Upper lobe of left lung (tissue), 4 donors: ENCODE measurements at regions not wholly inside any gene's neighbourhood (a gene's known extent, or its start where the extent isn't known, plus 50 kb on each side); places are given as distances from the start of the nearest gene placed in this dataset.

Experiments used
- CTCF ChIP-seq, 6 experiments: fragments of 450-650 bp in 4 of 6; fragments of 200-600 bp in 2 of 6; sonication (generic) in 2 of 6; IDR thresholded peaks; one replicate each; pipeline ENCODE4 v1.5.1; 2016 to 2019; ENCODE audit warnings: antibody characterized with exemption in 6 of 6
- EP300 ChIP-seq, 4 donors: sonication (generic); formaldehyde crosslinking; IDR thresholded peaks; one replicate each; pipeline ENCODE4 v1.5.1; 2017; ENCODE audit warnings: antibody characterized with exemption in 4 of 4, control low read depth in 2 of 4
- POLR2A ChIP-seq, 4 donors: fragments of 450-650 bp; IDR thresholded peaks; one replicate each; pipeline ENCODE4 v1.5.1; 2016 to 2017; ENCODE audit warnings: antibody characterized with exemption in 4 of 4, mild to moderate bottlenecking in 2 of 4
- POLR2AphosphoS5 ChIP-seq, 2 donors: sonication (generic); formaldehyde crosslinking; IDR thresholded peaks; one replicate each; pipeline ENCODE4 v1.5.1; 2017; ENCODE audit warnings: antibody characterized with exemption in 2 of 2

GRCh38 chr22:49024775-49025440 is 802.8 kb downstream of the BRD1 start:
- TF ChIP-seq POLR2AphosphoS5 (IDR thresholded peaks at IDR 0.05) (no peak), POLR2A (IDR thresholded peaks at IDR 0.05) (no peak), CTCF (IDR thresholded peaks at IDR 0.05) (no peak), EP300 (IDR thresholded peaks at IDR 0.05) (no peak)
